Lower leg skin (tissue), 4 donors: ENCODE measurements at regions not wholly inside any gene's neighbourhood (a gene's known extent, or its start where the extent isn't known, plus 50 kb on each side); places are given as distances from the start of the nearest gene placed in this dataset.

Source experiments
- DNase-seq, 2 donors: peaks; one replicate each; pipeline ENCODE4 v3.0.0-alpha.2; 2019; ENCODE audit warnings: low spot score in 2 of 2
- H3K4me3 ChIP-seq: fragments of 200-600 bp; sonication (generic); 2 replicates; pipeline ENCODE4 v1.5.1; 2017; ENCODE audit warnings: mild to moderate bottlenecking, low read depth; ENCODE audit not compliant: poor library complexity, severe bottlenecking
- POLR2A ChIP-seq, 2 donors: fragments of 450-650 bp; IDR thresholded peaks; one replicate each; pipeline ENCODE4 v1.6.1; 2016 to 2017; ENCODE audit warnings: antibody characterized with exemption in 2 of 2, mild to moderate bottlenecking in 1 of 2, moderate library complexity in 1 of 2
- WGBS, 2 donors: methylation state at CpG; one replicate each; pipeline ENCODE4 v1.1.5; 2018; 5-methylcytosine and 5-hydroxymethylcytosine counted together
- intact Hi-C: fragments of 100-400 bp; cut with DNase I; formaldehyde crosslinking; loops from one replicate; pipeline ENCODE4 v1.15.0; 2023; ENCODE audit warnings: low total_unique reads
- TF ChIP-seq, protein P1 (sequence below), 3 donors: fragments of 450-650 bp; IDR thresholded peaks; one replicate each; pipeline ENCODE4 v1.5.1; 2016; ENCODE audit warnings: antibody characterized with exemption in 3 of 3, mild to moderate bottlenecking in 3 of 3, moderate library complexity in 2 of 3

DNA sequence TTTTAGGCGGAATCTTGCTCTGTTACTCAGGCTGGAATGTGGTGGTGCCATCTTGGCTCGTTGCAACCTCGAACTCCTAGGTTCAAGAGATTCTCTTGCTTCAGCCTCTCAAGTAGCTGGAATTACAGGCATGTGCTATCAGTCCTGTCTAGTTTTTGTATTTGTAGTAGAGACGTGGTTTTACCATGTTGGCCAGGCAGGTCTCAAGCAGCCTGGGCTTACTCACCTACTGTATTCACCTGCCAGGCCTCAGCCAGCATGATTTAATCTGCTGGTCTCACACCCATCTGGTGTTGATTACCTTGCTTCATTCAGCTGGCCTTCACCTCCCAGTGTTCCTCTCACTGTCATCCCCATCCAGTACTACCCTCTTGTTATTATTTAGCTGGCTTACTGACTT is 102.0 kb downstream of the IL12A start:
- intact Hi-C loops = no loop called here
- DNase-seq = peak in 1 of 2 donors; percentile 32
- WGBS, 2 donors = 93 to 95% methylated on average over 4 of the region's 4 CpGs
- TF ChIP-seq, protein P1, sequence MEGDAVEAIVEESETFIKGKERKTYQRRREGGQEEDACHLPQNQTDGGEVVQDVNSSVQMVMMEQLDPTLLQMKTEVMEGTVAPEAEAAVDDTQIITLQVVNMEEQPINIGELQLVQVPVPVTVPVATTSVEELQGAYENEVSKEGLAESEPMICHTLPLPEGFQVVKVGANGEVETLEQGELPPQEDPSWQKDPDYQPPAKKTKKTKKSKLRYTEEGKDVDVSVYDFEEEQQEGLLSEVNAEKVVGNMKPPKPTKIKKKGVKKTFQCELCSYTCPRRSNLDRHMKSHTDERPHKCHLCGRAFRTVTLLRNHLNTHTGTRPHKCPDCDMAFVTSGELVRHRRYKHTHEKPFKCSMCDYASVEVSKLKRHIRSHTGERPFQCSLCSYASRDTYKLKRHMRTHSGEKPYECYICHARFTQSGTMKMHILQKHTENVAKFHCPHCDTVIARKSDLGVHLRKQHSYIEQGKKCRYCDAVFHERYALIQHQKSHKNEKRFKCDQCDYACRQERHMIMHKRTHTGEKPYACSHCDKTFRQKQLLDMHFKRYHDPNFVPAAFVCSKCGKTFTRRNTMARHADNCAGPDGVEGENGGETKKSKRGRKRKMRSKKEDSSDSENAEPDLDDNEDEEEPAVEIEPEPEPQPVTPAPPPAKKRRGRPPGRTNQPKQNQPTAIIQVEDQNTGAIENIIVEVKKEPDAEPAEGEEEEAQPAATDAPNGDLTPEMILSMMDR (IDR thresholded peaks at IDR 0.05) = no peak
- no peak for TF ChIP-seq POLR2A (IDR thresholded peaks at IDR 0.05)
- no peak overlapping the region for H3K4me3 ChIP-seq

DNA sequence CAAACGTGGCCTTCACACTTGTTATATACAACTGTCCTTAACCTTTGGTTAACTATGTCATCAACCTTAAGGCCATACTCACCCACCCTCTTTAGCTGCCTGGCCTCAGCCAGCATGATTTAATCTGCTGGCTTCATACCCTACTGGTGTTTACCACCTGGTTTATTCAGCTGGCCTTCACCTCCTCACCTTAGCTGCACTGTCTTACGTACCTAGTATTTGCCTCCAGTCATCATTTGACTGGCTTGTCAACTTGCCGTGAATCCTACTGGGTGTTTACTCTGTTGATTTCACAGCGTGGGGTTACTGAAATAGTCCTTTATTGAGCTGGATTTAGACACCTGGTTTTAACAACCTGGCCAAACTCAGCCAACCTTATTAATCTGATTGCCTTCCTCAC is 102.8 kb downstream of the IL12A start:
- no peak overlapping the region for H3K4me3 ChIP-seq
- DNase-seq = no peak
- 88 to 89% methylated on average over 4 of the region's 4 CpGs for WGBS, 2 donors
- intact Hi-C loops = no loop called here
- TF ChIP-seq, protein P1 (IDR thresholded peaks at IDR 0.05) = no peak

DNA sequence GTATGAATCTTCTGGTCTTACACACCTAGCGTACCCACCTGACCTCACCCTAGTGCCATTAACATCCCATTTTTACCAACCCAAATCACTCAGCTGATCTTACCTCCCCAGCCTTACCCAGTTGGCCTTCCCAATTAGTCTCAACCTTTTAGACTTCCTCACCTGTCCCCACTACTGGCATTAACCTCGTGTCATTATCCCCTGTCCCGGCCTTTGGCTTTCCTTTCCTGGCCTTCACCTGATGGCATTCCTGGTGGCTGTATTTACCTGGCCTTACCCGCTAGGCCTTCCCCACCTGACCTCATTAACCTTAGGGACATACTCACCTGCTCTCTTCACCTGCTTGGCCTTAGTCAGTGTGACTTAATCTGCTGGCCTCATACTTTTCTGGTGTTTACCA is 104.1 kb downstream of the IL12A start:
- intact Hi-C loops = no loop called here
- no peak for TF ChIP-seq POLR2A (IDR thresholded peaks at IDR 0.05)
- TF ChIP-seq, protein P1 (IDR thresholded peaks at IDR 0.05) = no peak
- H3K4me3 ChIP-seq = no peak overlapping the region
- DNase-seq = peak in 1 of 2 donors; percentile 5
- WGBS, 2 donors = 96 to 98% methylated on average over 4 of the region's 4 CpGs

DNA sequence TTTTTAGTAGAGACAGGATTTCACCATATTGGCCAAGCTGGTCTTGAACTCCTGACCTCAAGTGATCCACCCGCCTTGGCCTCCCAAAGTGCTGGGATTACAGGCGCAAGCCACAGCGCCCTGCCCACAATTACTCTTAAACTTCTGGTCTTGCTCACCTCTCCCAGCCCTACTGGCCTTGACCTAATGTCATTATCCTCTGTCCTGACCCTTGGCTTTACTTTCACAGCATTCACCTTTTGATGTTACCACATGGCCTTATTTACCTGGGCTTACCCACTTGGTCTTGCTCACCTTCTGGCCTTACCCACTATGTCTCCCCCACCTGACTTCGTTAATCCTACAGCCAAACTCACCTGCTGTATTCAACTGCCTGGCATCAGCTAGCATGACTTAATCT is 105.9 kb downstream of the IL12A start:
- H3K4me3 ChIP-seq = no peak overlapping the region
- intact Hi-C loops = no loop called here
- 95 to 97% methylated on average over 4 of the region's 4 CpGs for WGBS, 2 donors
- DNase-seq = peak in 1 of 2 donors; percentile 40
- TF ChIP-seq, protein P1 (IDR thresholded peaks at IDR 0.05) = no peak
- no peak for TF ChIP-seq POLR2A (IDR thresholded peaks at IDR 0.05)

DNA sequence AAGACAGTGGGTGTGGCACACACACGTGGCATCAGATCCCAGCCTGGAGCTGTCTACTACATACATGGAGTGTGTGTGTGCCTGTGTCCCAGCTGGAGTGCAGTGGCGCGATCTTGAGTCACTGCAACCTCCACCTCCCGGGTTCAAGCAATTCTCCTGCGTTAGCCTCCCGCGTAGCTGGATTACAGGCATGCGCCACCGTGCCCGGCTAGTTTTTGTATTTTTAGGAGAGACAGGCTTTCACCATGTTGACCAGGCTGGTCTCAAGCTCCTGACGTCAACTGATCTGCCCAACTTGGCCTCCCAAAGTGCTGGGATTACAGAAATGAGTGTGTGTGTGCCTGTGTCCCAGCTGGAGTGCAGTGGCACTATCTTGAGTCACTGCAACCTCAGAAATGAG is 108.8 kb downstream of the IL12A start:
- no peak overlapping the region for H3K4me3 ChIP-seq
- DNase-seq = no peak
- TF ChIP-seq POLR2A (IDR thresholded peaks at IDR 0.05) = no peak
- TF ChIP-seq, protein P1 (IDR thresholded peaks at IDR 0.05) = no peak
- WGBS, 2 donors = 85 to 89% methylated on average over 11 of the region's 11 CpGs
- intact Hi-C loops = no loop called here

DNA sequence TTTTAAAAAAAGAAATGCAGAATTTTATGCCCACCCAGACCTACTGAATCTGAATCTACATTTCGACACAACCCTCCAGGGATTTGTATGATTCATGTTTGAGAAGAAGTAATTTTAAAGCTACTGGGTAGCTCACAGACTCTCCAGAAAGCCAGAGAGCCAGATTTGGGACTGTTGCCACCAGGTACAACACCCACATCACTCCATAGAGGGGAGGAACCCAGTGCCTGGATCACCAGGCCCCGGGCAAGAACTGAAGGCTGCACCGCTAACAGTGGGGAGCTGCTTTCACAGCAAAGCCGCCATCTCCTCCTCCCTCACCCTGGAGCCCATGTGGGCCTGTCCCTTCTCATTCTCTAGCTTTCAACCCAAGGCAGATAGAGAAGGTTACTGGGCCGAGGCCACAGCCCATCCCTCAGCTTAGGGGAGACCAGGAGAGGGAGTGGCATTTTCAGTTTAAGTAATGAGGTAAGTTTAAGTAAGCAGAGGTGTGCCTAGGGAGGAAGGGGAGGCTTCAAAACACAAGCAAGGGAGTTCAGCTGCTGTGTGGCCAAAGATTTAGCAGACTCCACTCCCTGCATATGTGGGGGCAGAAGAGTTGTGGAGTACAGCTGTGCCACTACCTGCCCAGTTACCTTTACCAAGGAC is 109.8 kb downstream of the IL12A start:
- no peak overlapping the region for H3K4me3 ChIP-seq
- intact Hi-C loops = no loop called here
- TF ChIP-seq, protein P1 (IDR thresholded peaks at IDR 0.05) = no peak
- TF ChIP-seq POLR2A (IDR thresholded peaks at IDR 0.05) = no peak
- peak in 1 of 2 donors; percentile 68 for DNase-seq
- 64 to 76% methylated on average over 5 of the region's 5 CpGs for WGBS, 2 donors
